SU-DHL-6 (cell line): ENCODE measurements at regions not wholly inside any gene's neighbourhood (a gene's known extent, or its start where the extent isn't known, plus 50 kb on each side); places are given as distances from the start of the nearest gene placed in this dataset.

Experiments
- H2AFZ ChIP-seq: fragments of 200-600 bp; sonication (generic); 2 replicates; pipeline ENCODE4 v1.6.1; 2014; ENCODE audit warnings: low read depth, mild to moderate bottlenecking, moderate library complexity, mixed read lengths, antibody characterized with exemption, low read length; ENCODE audit not compliant: severe bottlenecking
- H3F3A ChIP-seq: fragments of 200-600 bp; shearing (Covaris generic); 2 replicates; pipeline ENCODE4 v1.6.0; 2016; ENCODE audit warnings: antibody characterized with exemption, mild to moderate bottlenecking; ENCODE audit not compliant: insufficient read depth
- H3K27ac ChIP-seq: fragments of 200-600 bp; sonication (generic); 2 replicates; pipeline ENCODE4 v1.5.1; 2016; ENCODE audit warnings: low read depth, mild to moderate bottlenecking, low read length, moderate library complexity, mixed read lengths
- H3K27me3 ChIP-seq: fragments of 200-600 bp; sonication (generic), shearing (Covaris generic); 2 replicates; pipeline ENCODE4 v1.6.0; 2014; ENCODE audit warnings: mild to moderate bottlenecking, low read length
- H3K36me3 ChIP-seq: fragments of 200-600 bp; sonication (generic); 2 replicates; pipeline ENCODE4 v1.6.1; 2014; ENCODE audit warnings: mild to moderate bottlenecking, low read length, mixed read lengths
- H3K4me2 ChIP-seq: fragments of 300-600, 200-600 bp; shearing (Covaris generic), sonication (generic); 2 replicates; pipeline ENCODE4 v1.6.0; 2014; ENCODE audit warnings: low read length, low read depth, mild to moderate bottlenecking; ENCODE audit not compliant: poor library complexity, severe bottlenecking
- H3K4me3 ChIP-seq: fragments of 200-600 bp; sonication (generic); 2 replicates; pipeline ENCODE4 v1.5.1; 2014; ENCODE audit warnings: antibody characterized with exemption, low read length, mild to moderate bottlenecking, mixed read lengths; ENCODE audit not compliant: insufficient read depth, poor library complexity, severe bottlenecking
- H3K79me2 ChIP-seq: fragments of 200-600 bp; sonication (generic); 2 replicates; pipeline ENCODE4 v1.6.1; 2014; ENCODE audit warnings: mild to moderate bottlenecking, low read length, moderate library complexity; ENCODE audit not compliant: insufficient read depth
- H3K9ac ChIP-seq: fragments of 200-600 bp; sonication (generic); 2 replicates; pipeline ENCODE4 v1.7.0; 2014; ENCODE audit warnings: mild to moderate bottlenecking, low read length
- H3K9me2 ChIP-seq: fragments of 200-600 bp; sonication (generic); replicated peaks from 2 replicates; pipeline ENCODE4 v1.6.1; 2014; ENCODE audit warnings: low read length; ENCODE audit not compliant: insufficient read depth
- H3K9me3 ChIP-seq: fragments of 200-600 bp; sonication (generic); 2 replicates; pipeline ENCODE4 v1.6.1; 2014; ENCODE audit warnings: low read length, mixed read lengths; ENCODE audit not compliant: insufficient read depth
- H4K20me1 ChIP-seq: fragments of 200-600 bp; sonication (generic); 2 replicates; pipeline ENCODE4 v1.6.1; 2014; ENCODE audit warnings: low read depth, mild to moderate bottlenecking, antibody characterized with exemption, low read length, moderate library complexity, mixed read lengths
- EZH2phosphoT487 ChIP-seq: fragments of 200-600 bp; sonication (generic), shearing (Covaris generic); conservative IDR thresholded peaks from 2 replicates; pipeline ENCODE4 v1.6.1; 2018; ENCODE audit warnings: mild to moderate bottlenecking, antibody characterized with exemption, low read length, moderate library complexity, mixed read lengths
- TF ChIP-seq, protein P1 (sequence below): fragments of 200-600 bp; sonication (generic); IDR thresholded peaks from one replicate; pipeline ENCODE4 v1.5.1; 2017; ENCODE audit warnings: antibody characterized with exemption, mild to moderate bottlenecking, low read length, moderate library complexity; ENCODE audit not compliant: insufficient read depth, poor library complexity, severe bottlenecking

DNA sequence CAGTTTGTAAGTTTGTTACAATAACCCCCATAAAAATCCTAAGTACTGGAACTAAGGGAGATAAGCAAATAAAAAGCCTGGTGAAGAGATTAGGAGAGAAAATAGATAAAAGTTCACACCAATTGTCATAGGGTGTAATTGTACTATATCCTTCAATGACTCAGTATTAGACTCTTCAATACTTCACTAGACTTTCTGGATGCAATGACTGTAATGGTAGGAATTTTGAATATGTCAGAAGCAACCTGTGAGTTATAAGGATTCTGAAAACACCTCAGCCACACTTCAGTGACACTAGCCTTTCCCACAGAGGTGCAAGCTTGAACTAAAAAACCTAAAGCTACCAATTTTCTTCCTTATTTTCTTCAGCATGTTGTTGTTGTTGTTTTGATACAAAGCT lies 147.9 kb downstream of the PTGER3 start:
- Histone ChIP-seq H3K27me3 (no peaks in the 10 kb centered on the region), H3K27ac (no peak overlapping the region), H3K36me3 (no peaks in the 10 kb centered on the region), H3K4me3 (no peak overlapping the region), H4K20me1 (no peaks in the 10 kb centered on the region), H3K9ac (no peak overlapping the region), H3K4me2 (no peak overlapping the region), H3K9me3 (no peaks in the 10 kb centered on the region), H3K9me2 (no peaks in the 10 kb centered on the region), H3F3A (no peaks in the 10 kb centered on the region), H3K79me2 (no peaks in the 10 kb centered on the region), H2AFZ (no peak overlapping the region)
- no peak for TF ChIP-seq EZH2phosphoT487
- TF ChIP-seq, protein P1, sequence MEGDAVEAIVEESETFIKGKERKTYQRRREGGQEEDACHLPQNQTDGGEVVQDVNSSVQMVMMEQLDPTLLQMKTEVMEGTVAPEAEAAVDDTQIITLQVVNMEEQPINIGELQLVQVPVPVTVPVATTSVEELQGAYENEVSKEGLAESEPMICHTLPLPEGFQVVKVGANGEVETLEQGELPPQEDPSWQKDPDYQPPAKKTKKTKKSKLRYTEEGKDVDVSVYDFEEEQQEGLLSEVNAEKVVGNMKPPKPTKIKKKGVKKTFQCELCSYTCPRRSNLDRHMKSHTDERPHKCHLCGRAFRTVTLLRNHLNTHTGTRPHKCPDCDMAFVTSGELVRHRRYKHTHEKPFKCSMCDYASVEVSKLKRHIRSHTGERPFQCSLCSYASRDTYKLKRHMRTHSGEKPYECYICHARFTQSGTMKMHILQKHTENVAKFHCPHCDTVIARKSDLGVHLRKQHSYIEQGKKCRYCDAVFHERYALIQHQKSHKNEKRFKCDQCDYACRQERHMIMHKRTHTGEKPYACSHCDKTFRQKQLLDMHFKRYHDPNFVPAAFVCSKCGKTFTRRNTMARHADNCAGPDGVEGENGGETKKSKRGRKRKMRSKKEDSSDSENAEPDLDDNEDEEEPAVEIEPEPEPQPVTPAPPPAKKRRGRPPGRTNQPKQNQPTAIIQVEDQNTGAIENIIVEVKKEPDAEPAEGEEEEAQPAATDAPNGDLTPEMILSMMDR, result no peak

DNA sequence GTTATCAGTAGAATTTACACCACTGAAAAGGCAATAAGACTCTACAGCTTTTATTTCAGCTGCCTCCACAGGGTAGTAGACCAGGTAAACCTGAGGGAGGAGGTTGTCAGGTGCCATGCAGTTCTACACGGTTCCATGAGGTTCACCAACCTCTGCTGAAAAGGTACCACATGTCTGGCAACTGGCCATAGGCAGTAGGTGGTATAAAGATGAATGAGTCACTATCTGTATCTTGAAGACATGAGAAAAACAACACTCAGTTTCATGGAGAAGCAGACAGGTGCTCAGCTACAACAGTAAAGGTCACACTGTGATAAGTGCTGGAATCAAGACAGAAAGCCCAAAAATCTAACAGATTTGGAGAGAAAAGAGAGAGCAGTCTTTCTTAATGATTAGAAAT lies 145.4 kb downstream of the PTGER3 start:
- H3K4me2 ChIP-seq, result no peak overlapping the region
- no peaks in the 10 kb centered on the region for H3F3A ChIP-seq
- H4K20me1 ChIP-seq, result no peaks in the 10 kb centered on the region
- H3K27ac ChIP-seq, result no peak overlapping the region
- H3K36me3 ChIP-seq, result no peaks in the 10 kb centered on the region
- TF ChIP-seq, protein P1, result no peak
- no peak for TF ChIP-seq EZH2phosphoT487
- H3K9ac ChIP-seq, result no peak overlapping the region
- H3K9me2 ChIP-seq, result no peaks in the 10 kb centered on the region
- no peak overlapping the region for H2AFZ ChIP-seq
- no peaks in the 10 kb centered on the region for H3K27me3 ChIP-seq
- no peaks in the 10 kb centered on the region for H3K79me2 ChIP-seq
- no peaks in the 10 kb centered on the region for H3K9me3 ChIP-seq
- no peak overlapping the region for H3K4me3 ChIP-seq

DNA sequence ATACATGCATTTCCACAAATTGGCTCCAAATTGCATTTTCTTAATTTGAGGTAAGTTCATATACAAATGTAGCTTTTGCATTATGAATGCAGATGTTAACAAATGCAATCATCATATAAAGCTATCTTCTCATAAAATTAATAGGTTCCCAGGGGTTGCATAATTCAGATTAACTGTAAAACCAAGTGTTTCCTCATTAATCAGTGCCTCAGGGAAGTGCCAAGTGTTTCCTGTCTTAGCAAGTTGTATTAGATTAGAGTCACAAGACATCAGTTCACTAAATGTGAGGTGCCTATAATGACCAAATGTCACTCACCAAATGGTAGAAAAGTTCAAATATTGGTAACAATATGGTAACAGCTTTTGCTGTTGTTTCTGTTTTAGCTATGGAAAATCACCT lies 140.8 kb downstream of the PTGER3 start:
- TF ChIP-seq, protein P1, result no peak
- TF ChIP-seq EZH2phosphoT487, result no peak
- no peaks in the 10 kb centered on the region for H3K36me3 ChIP-seq
- no peak overlapping the region for H3K9ac ChIP-seq
- no peaks in the 10 kb centered on the region for H3K9me3 ChIP-seq
- H3K9me2 ChIP-seq, result no peaks in the 10 kb centered on the region
- no peak overlapping the region for H3K27ac ChIP-seq
- H3K79me2 ChIP-seq, result no peaks in the 10 kb centered on the region
- H3F3A ChIP-seq, result no peaks in the 10 kb centered on the region
- no peak overlapping the region for H2AFZ ChIP-seq
- H3K4me2 ChIP-seq, result no peak overlapping the region
- no peak overlapping the region for H3K4me3 ChIP-seq
- no peaks in the 10 kb centered on the region for H3K27me3 ChIP-seq
- no peaks in the 10 kb centered on the region for H4K20me1 ChIP-seq
